LNCaP clone FGC (cell line): ENCODE measurements at regions not wholly inside any gene's neighbourhood (a gene's known extent, or its start where the extent isn't known, plus 50 kb on each side); places are given as distances from the start of the nearest gene placed in this dataset.

Source experiments
- DNase-seq: peaks from one replicate; pipeline ENCODE4 v3.0.0-alpha.2; 2011; ENCODE audit warnings: low read depth
- H3K4me3 ChIP-seq: 2 replicates; pipeline ENCODE4 v1.5.1; 2011; ENCODE audit warnings: mild to moderate bottlenecking, low read depth, low read length, control low read depth
- CTCF ChIP-seq: IDR thresholded peaks from 2 replicates; pipeline ENCODE4 v1.5.1; 2012; ENCODE audit warnings: mild to moderate bottlenecking; ENCODE audit not compliant: control insufficient read depth, insufficient read depth; ENCODE audit errors: extremely low read depth

DNA sequence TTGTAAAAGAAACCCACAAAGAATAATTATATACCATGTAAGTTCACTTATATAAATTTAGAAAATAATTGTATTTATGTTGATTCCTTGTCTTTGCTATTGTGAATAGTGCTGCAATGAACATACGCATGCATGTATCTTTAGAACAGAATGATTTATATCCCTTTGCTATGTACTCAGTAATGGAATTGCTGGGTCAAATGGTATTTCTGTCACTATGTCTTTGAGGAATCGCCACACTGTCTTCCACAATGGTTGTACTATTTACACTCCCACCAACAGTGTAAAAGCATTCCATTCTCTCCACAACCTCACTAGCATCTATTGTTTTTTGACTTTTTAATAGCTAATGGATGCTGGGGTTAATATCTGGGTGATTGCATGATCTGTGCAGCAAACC lies 149.4 kb upstream of the CNTN3 start:
- no peak for TF ChIP-seq CTCF
- DNase-seq = no peak

GRCh38 chr3:74756674-74757073 lies 142.2 kb upstream of the CNTN3 start:
- no peak for TF ChIP-seq CTCF
- DNase-seq = no peak
- no peak overlapping the region for H3K4me3 ChIP-seq

More for the DNA sequence above, 149.4 kb upstream of the CNTN3 start:
- H3K4me3 ChIP-seq = no peak overlapping the region

GRCh38 chr3:74752290-74752689 lies 137.8 kb upstream of the CNTN3 start:
- no peak overlapping the region for H3K4me3 ChIP-seq
- no peak for DNase-seq
- no peak for TF ChIP-seq CTCF

GRCh38 chr3:74751775-74752174 lies 137.3 kb upstream of the CNTN3 start:
- no peak for TF ChIP-seq CTCF
- DNase-seq = no peak
- H3K4me3 ChIP-seq = no peak overlapping the region

DNA sequence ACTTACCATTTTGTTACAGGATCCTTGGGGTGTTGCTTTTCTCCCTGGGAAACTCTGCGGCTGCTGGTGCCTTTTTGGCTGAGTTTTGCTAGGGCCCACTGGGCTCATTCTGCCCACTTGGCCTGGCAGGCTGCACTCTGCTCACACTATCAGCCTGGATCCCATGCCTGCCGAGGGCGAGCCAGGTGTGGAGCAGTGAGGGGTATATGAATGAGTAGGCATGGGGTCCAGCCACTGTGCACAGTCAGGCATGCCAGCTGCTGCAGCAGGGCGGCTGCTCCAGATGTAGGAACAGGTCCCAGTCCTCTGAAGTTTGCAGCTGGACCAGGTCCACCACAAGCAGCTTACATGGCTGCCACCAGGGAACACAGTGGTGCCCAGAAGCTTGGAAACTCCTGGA lies 136.4 kb upstream of the CNTN3 start:
- DNase-seq = no peak
- no peak for TF ChIP-seq CTCF

DNA sequence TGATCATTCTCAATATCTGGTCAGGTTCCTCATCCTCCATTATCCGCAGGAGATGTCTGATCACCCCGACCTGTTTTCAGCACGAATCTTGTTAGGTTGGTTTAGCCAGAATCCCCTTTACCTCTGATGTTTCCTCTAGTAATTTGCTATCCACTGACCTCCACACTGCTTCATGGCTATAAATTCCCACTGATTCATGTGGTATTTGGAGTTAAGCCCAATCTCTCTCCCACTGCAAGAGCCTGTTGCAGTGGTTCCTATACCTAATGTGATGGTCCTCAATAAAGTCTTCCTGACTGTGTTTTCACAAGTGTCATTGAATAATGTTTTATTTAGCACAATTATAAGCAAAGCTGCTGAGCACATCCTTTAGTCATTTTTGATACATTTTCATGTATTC lies 124.8 kb upstream of the CNTN3 start:
- H3K4me3 ChIP-seq = no peak overlapping the region
- no peak for DNase-seq
- TF ChIP-seq CTCF = no peak

More for the DNA sequence above, 136.4 kb upstream of the CNTN3 start:
- no peak overlapping the region for H3K4me3 ChIP-seq

DNA sequence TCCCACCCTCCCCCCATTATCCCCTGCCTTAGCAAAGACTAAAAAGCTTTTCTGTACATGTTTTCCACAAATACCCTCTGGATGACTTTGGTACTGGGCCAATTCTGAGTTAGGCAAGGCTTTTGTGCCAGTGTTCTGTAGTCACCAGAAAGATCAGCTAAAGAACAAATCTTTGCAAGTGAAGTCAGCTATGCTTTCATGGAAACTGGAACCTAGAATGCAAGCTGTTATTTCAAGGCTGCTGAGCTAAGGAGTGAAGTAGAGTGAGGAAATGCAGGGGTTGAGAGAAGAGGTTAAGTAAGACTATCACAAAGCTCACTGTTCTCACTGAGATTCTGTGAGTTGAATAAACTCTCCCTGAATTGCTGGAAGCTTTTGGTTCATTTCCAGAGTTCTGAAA lies 107.8 kb upstream of the CNTN3 start:
- no peak for DNase-seq
- no peak for TF ChIP-seq CTCF

More for the DNA sequence above, 107.8 kb upstream of the CNTN3 start:
- no peak overlapping the region for H3K4me3 ChIP-seq
